Hepatocyte (in vitro differentiated cells): ENCODE measurements at regions not wholly inside any gene's neighbourhood (a gene's known extent, or its start where the extent isn't known, plus 50 kb on each side); places are given as distances from the start of the nearest gene placed in this dataset.

Source experiments
- CTCF ChIP-seq: fragments of 200-600 bp; sonication (generic); IDR thresholded peaks from 2 replicates; pipeline ENCODE4 v1.5.1; 2016; ENCODE audit warnings: antibody characterized with exemption, mild to moderate bottlenecking; ENCODE audit not compliant: poor library complexity
- EZH2 ChIP-seq: fragments of 200-600 bp; sonication (generic); IDR thresholded peaks from 2 replicates; pipeline ENCODE4 v1.6.1; 2016; ENCODE audit warnings: antibody characterized with exemption, mild to moderate bottlenecking, borderline replicate concordance

GRCh38 chr17:77527836-77528505 is 387.2 kb downstream of the SEC14L1 start:
- TF ChIP-seq CTCF (no peak), EZH2 (no peak)
